ENCODE measurements at regions not wholly inside any gene's neighbourhood (a gene's known extent, or its start where the extent isn't known, plus 50 kb on each side); places are given as distances from the start of the nearest gene placed in this dataset.

GRCh38 chr3:22885039-22885438 lies 318.1 kb upstream of the UBE2E2 start:
- no peak for DNase-seq (ENCODE audit: low read depth in 4 of 6, low spot score in 6 of 6)
- no peaks in the 10 kb centered on the region for H3K36me3 ChIP-seq (ENCODE audit: control insufficient read depth, insufficient read depth, low read length)
- no peaks in the 10 kb centered on the region for H3K9me3 ChIP-seq (ENCODE audit: control insufficient read depth, insufficient read depth, low read length)
- H3K27ac ChIP-seq (ENCODE audit: low read depth, low read length), result no peak overlapping the region
- no peaks in the 10 kb centered on the region for H3K4me1 ChIP-seq (ENCODE audit: control insufficient read depth, insufficient read depth, low read length)
- H3K27me3 ChIP-seq (ENCODE audit: control insufficient read depth, insufficient read depth, low read length), result no peaks in the 10 kb centered on the region
- H3K4me3 ChIP-seq (ENCODE audit: low read depth, low read length), result no peak overlapping the region

GRCh38 chr3:22885574-22886341 lies 317.4 kb upstream of the UBE2E2 start:
- Histone ChIP-seq H3K4me3 (ENCODE audit: low read depth, low read length) (no peak overlapping the region), H3K4me1 (ENCODE audit: control insufficient read depth, insufficient read depth, low read length) (no peaks in the 10 kb centered on the region), H3K27ac (ENCODE audit: low read depth, low read length) (no peak overlapping the region), H3K27me3 (ENCODE audit: control insufficient read depth, insufficient read depth, low read length) (no peaks in the 10 kb centered on the region), H3K9me3 (ENCODE audit: control insufficient read depth, insufficient read depth, low read length) (no peaks in the 10 kb centered on the region), H3K36me3 (ENCODE audit: control insufficient read depth, insufficient read depth, low read length) (no peaks in the 10 kb centered on the region)
- WGBS (ENCODE audit: insufficient coverage), result no CpG with 5 or more reads among the region's 6 CpGs
- no peak for DNase-seq (ENCODE audit: low read depth in 4 of 6, low spot score in 6 of 6)

GRCh38 chr3:22886439-22887068 lies 316.6 kb upstream of the UBE2E2 start:
- WGBS (ENCODE audit: insufficient coverage), result 21% methylated on average over 3 of the region's 4 CpGs
- DNase-seq (ENCODE audit: low read depth in 4 of 6, low spot score in 6 of 6), result peak in 3 of 6 donors; percentile 40 to 91 (median 70)
- no peaks in the 10 kb centered on the region for H3K27me3 ChIP-seq (ENCODE audit: control insufficient read depth, insufficient read depth, low read length)

GRCh38 chr3:22887664-22888291 lies 315.3 kb upstream of the UBE2E2 start:
- H3K27ac ChIP-seq (ENCODE audit: low read depth, low read length), result no peak overlapping the region
- no CpG with 5 or more reads among the region's 2 CpGs for WGBS (ENCODE audit: insufficient coverage)
- DNase-seq (ENCODE audit: low read depth in 4 of 6, low spot score in 6 of 6), result peak in 2 of 6 donors; percentile 39 to 79

More at GRCh38 chr3:22886439-22887068, 316.6 kb upstream of the UBE2E2 start:
- H3K36me3 ChIP-seq (ENCODE audit: control insufficient read depth, insufficient read depth, low read length), result no peaks in the 10 kb centered on the region
- no peaks in the 10 kb centered on the region for H3K9me3 ChIP-seq (ENCODE audit: control insufficient read depth, insufficient read depth, low read length)
- H3K4me1 ChIP-seq (ENCODE audit: control insufficient read depth, insufficient read depth, low read length), result no peaks in the 10 kb centered on the region
- no peak overlapping the region for H3K27ac ChIP-seq (ENCODE audit: low read depth, low read length)
- no peak overlapping the region for H3K4me3 ChIP-seq (ENCODE audit: low read depth, low read length)

GRCh38 chr3:22893101-22893500 lies 310.0 kb upstream of the UBE2E2 start:
- DNase-seq (ENCODE audit: low read depth in 4 of 6, low spot score in 6 of 6), result peak in 1 of 6 donors; percentile 22
- peak overlapping the region; percentile 36 for H3K27ac ChIP-seq (ENCODE audit: low read depth, low read length)
- H3K27me3 ChIP-seq (ENCODE audit: control insufficient read depth, insufficient read depth, low read length), result no peaks in the 10 kb centered on the region
- no peaks in the 10 kb centered on the region for H3K36me3 ChIP-seq (ENCODE audit: control insufficient read depth, insufficient read depth, low read length)
- H3K4me1 ChIP-seq (ENCODE audit: control insufficient read depth, insufficient read depth, low read length), result peaks cover 9% of the 10 kb centered on the region
- no CpG with 5 or more reads among the region's 2 CpGs for WGBS (ENCODE audit: insufficient coverage)
- H3K9me3 ChIP-seq (ENCODE audit: control insufficient read depth, insufficient read depth, low read length), result no peaks in the 10 kb centered on the region
- H3K4me3 ChIP-seq (ENCODE audit: low read depth, low read length), result no peak overlapping the region

More at GRCh38 chr3:22887664-22888291, 315.3 kb upstream of the UBE2E2 start:
- no peaks in the 10 kb centered on the region for H3K27me3 ChIP-seq (ENCODE audit: control insufficient read depth, insufficient read depth, low read length)
- H3K9me3 ChIP-seq (ENCODE audit: control insufficient read depth, insufficient read depth, low read length), result no peaks in the 10 kb centered on the region
- H3K4me1 ChIP-seq (ENCODE audit: control insufficient read depth, insufficient read depth, low read length), result no peaks in the 10 kb centered on the region
- no peaks in the 10 kb centered on the region for H3K36me3 ChIP-seq (ENCODE audit: control insufficient read depth, insufficient read depth, low read length)
- H3K4me3 ChIP-seq (ENCODE audit: low read depth, low read length), result no peak overlapping the region

- Histone ChIP-seq H3K4me1 (ENCODE audit: control insufficient read depth, insufficient read depth, low read length) (peaks cover 9% of the 10 kb centered on the region), H3K36me3 (ENCODE audit: control insufficient read depth, insufficient read depth, low read length) (no peaks in the 10 kb centered on the region), H3K27me3 (ENCODE audit: control insufficient read depth, insufficient read depth, low read length) (no peaks in the 10 kb centered on the region), H3K27ac (ENCODE audit: low read depth, low read length) (peak overlapping the region; percentile 36), H3K4me3 (ENCODE audit: low read depth, low read length) (no peak overlapping the region), H3K9me3 (ENCODE audit: control insufficient read depth, insufficient read depth, low read length) (no peaks in the 10 kb centered on the region)
- WGBS (ENCODE audit: insufficient coverage), result 33% methylated on average over 3 of the region's 3 CpGs
- peak in 2 of 6 donors; percentile 58 to 72 for DNase-seq (ENCODE audit: low read depth in 4 of 6, low spot score in 6 of 6)
Measured at GRCh38 chr3:22893644-22894325, 309.3 kb upstream of the UBE2E2 start.

- DNase-seq (ENCODE audit: low read depth in 4 of 6, low spot score in 6 of 6), result peak in 2 of 6 donors; percentile 55 to 68
- no peak overlapping the region for H3K27ac ChIP-seq (ENCODE audit: low read depth, low read length)
- no peaks in the 10 kb centered on the region for H3K9me3 ChIP-seq (ENCODE audit: control insufficient read depth, insufficient read depth, low read length)
- no peaks in the 10 kb centered on the region for H3K27me3 ChIP-seq (ENCODE audit: control insufficient read depth, insufficient read depth, low read length)
- H3K4me1 ChIP-seq (ENCODE audit: control insufficient read depth, insufficient read depth, low read length), result peaks cover 9% of the 10 kb centered on the region
- no peak overlapping the region for H3K4me3 ChIP-seq (ENCODE audit: low read depth, low read length)
- 13% methylated on average over 1 of the region's 1 CpG for WGBS (ENCODE audit: insufficient coverage)
- no peaks in the 10 kb centered on the region for H3K36me3 ChIP-seq (ENCODE audit: control insufficient read depth, insufficient read depth, low read length)
Measured at GRCh38 chr3:22894865-22895264, 308.3 kb upstream of the UBE2E2 start.

GRCh38 chr3:22895671-22896070 lies 307.5 kb upstream of the UBE2E2 start:
- Histone ChIP-seq H3K4me1 (ENCODE audit: control insufficient read depth, insufficient read depth, low read length) (peaks cover 9% of the 10 kb centered on the region), H3K27me3 (ENCODE audit: control insufficient read depth, insufficient read depth, low read length) (no peaks in the 10 kb centered on the region), H3K4me3 (ENCODE audit: low read depth, low read length) (no peak overlapping the region), H3K9me3 (ENCODE audit: control insufficient read depth, insufficient read depth, low read length) (no peaks in the 10 kb centered on the region), H3K27ac (ENCODE audit: low read depth, low read length) (no peak overlapping the region), H3K36me3 (ENCODE audit: control insufficient read depth, insufficient read depth, low read length) (no peaks in the 10 kb centered on the region)
- WGBS (ENCODE audit: insufficient coverage), result 100% methylated on average over 1 of the region's 3 CpGs
- DNase-seq (ENCODE audit: low read depth in 4 of 6, low spot score in 6 of 6), result no peak

- Histone ChIP-seq H3K36me3 (ENCODE audit: control insufficient read depth, insufficient read depth, low read length) (no peaks in the 10 kb centered on the region), H3K9me3 (ENCODE audit: control insufficient read depth, insufficient read depth, low read length) (peaks cover 3% of the 10 kb centered on the region), H3K4me3 (ENCODE audit: low read depth, low read length) (no peak overlapping the region), H3K4me1 (ENCODE audit: control insufficient read depth, insufficient read depth, low read length) (peaks cover 8% of the 10 kb centered on the region), H3K27ac (ENCODE audit: low read depth, low read length) (no peak overlapping the region), H3K27me3 (ENCODE audit: control insufficient read depth, insufficient read depth, low read length) (no peaks in the 10 kb centered on the region)
- no peak for DNase-seq (ENCODE audit: low read depth in 4 of 6, low spot score in 6 of 6)
- WGBS (ENCODE audit: insufficient coverage), result 100% methylated on average over 1 of the region's 1 CpG
Measured at GRCh38 chr3:22898558-22898957, 304.6 kb upstream of the UBE2E2 start.
